ENCODE measurements at regions not wholly inside any gene's neighbourhood (a gene's known extent, or its start where the extent isn't known, plus 50 kb on each side); places are given as distances from the start of the nearest gene placed in this dataset.
A peak's percentile ranks its signal among the peaks of the same experiment; 100 is the strongest.

- H2BK15ac ChIP-seq (ENCODE audit: low read depth, poor library complexity, severe bottlenecking), result no peak overlapping the region
- WGBS, result 96% methylated on average over 3 of the region's 3 CpGs
- no peak overlapping the region for H3K18ac ChIP-seq (ENCODE audit: low read depth in 1 of 2, low read length in 2 of 2)
- H3K4me1 ChIP-seq (ENCODE audit: control insufficient read depth, insufficient read depth, low read depth, low read length), result no peaks in the 10 kb centered on the region
- no peak overlapping the region for H2AK5ac ChIP-seq (ENCODE audit: low read length, severe bottlenecking)
- H3K4me2 ChIP-seq (ENCODE audit: low read length, poor library complexity, severe bottlenecking), result no peak overlapping the region
- no peak overlapping the region for H4K8ac ChIP-seq (ENCODE audit: low read length)
- H2BK12ac ChIP-seq (ENCODE audit: low read length in 2 of 2), result no peak overlapping the region
- no peaks in the 10 kb centered on the region for H3K79me1 ChIP-seq (replicated peaks; ENCODE audit: low read length, poor library complexity, severe bottlenecking)
- no peak overlapping the region for H3K27ac ChIP-seq (ENCODE audit: low read length, poor library complexity, severe bottlenecking)
- H3K4me3 ChIP-seq (ENCODE audit: insufficient read depth in 1 of 2, low read depth in 1 of 2, low read length in 2 of 2), result no peak overlapping the region
- no peak overlapping the region for H2BK120ac ChIP-seq (ENCODE audit: low read depth, low read length)
- no peak overlapping the region for H2BK5ac ChIP-seq (ENCODE audit: low read depth, low read length, poor library complexity, severe bottlenecking)
- no peaks in the 10 kb centered on the region for H3K36me3 ChIP-seq (ENCODE audit: control insufficient read depth in 1 of 2, insufficient read depth in 2 of 2, low read depth in 1 of 2, low read length in 2 of 2)
- H3K14ac ChIP-seq (ENCODE audit: low read length in 2 of 2), result no peak overlapping the region
- no peak for DNase-seq
- no peak overlapping the region for H3K9ac ChIP-seq (ENCODE audit: low read length)
- no peaks in the 10 kb centered on the region for H3K27me3 ChIP-seq (ENCODE audit: control insufficient read depth in 1 of 2, insufficient read depth in 1 of 2, low read length in 2 of 2)
- H2AFZ ChIP-seq (ENCODE audit: low read depth, low read length), result no peak overlapping the region
- H3K9me3 ChIP-seq (ENCODE audit: control insufficient read depth, low read length), result peaks cover 20% of the 10 kb centered on the region
- no peak overlapping the region for H3K4ac ChIP-seq (ENCODE audit: low read depth in 1 of 2, low read length in 2 of 2)
- no peak overlapping the region for H4K91ac ChIP-seq (ENCODE audit: low read length)
- H3K23ac ChIP-seq (ENCODE audit: low read length in 2 of 2), result no peak overlapping the region
Observed at GRCh38 chr3:8011902-8012301, 489.7 kb upstream of the LMCD1 start.

GRCh38 chr3:8020047-8020841 lies 481.4 kb upstream of the LMCD1 start:
- WGBS, result 55% methylated on average over 6 of the region's 7 CpGs
- H3K18ac ChIP-seq (ENCODE audit: low read depth in 1 of 2, low read length in 2 of 2), result no peak overlapping the region
- no peaks in the 10 kb centered on the region for H3K79me1 ChIP-seq (replicated peaks; ENCODE audit: low read length, poor library complexity, severe bottlenecking)
- H3K27ac ChIP-seq (ENCODE audit: low read length, poor library complexity, severe bottlenecking), result no peak overlapping the region
- no peak overlapping the region for H3K23ac ChIP-seq (ENCODE audit: low read length in 2 of 2)
- no peak overlapping the region for H2BK5ac ChIP-seq (ENCODE audit: low read depth, low read length, poor library complexity, severe bottlenecking)
- H2AK5ac ChIP-seq (ENCODE audit: low read length, severe bottlenecking), result no peak overlapping the region
- no peak overlapping the region for H2BK15ac ChIP-seq (ENCODE audit: low read depth, poor library complexity, severe bottlenecking)
- H4K91ac ChIP-seq (ENCODE audit: low read length), result no peak overlapping the region
- peaks cover 2% of the 10 kb centered on the region for H3K4me1 ChIP-seq (ENCODE audit: control insufficient read depth, insufficient read depth, low read depth, low read length)
- no peak overlapping the region for H2AFZ ChIP-seq (ENCODE audit: low read depth, low read length)
- no peak overlapping the region for H2BK120ac ChIP-seq (ENCODE audit: low read depth, low read length)
- H3K4me3 ChIP-seq (ENCODE audit: insufficient read depth in 1 of 2, low read depth in 1 of 2, low read length in 2 of 2), result peak overlapping the region in 1 of 2 experiments; percentile 18
- no peak overlapping the region for H4K8ac ChIP-seq (ENCODE audit: low read length)
- H3K36me3 ChIP-seq (ENCODE audit: control insufficient read depth in 1 of 2, insufficient read depth in 2 of 2, low read depth in 1 of 2, low read length in 2 of 2), result no peaks in the 10 kb centered on the region
- DNase-seq, result no peak
- no peak overlapping the region for H2BK12ac ChIP-seq (ENCODE audit: low read length in 2 of 2)
- H3K9ac ChIP-seq (ENCODE audit: low read length), result no peak overlapping the region
- H3K9me3 ChIP-seq (ENCODE audit: control insufficient read depth, low read length), result peaks cover 53% of the 10 kb centered on the region
- H3K27me3 ChIP-seq (ENCODE audit: control insufficient read depth in 1 of 2, insufficient read depth in 1 of 2, low read length in 2 of 2), result no peaks in the 10 kb centered on the region
- H3K14ac ChIP-seq (ENCODE audit: low read length in 2 of 2), result no peak overlapping the region
- H3K4me2 ChIP-seq (ENCODE audit: low read length, poor library complexity, severe bottlenecking), result no peak overlapping the region
- no peak overlapping the region for H3K4ac ChIP-seq (ENCODE audit: low read depth in 1 of 2, low read length in 2 of 2)

GRCh38 chr3:8027954-8028353 lies 473.7 kb upstream of the LMCD1 start:
- Histone ChIP-seq H4K8ac (ENCODE audit: low read length) (no peak overlapping the region), H4K91ac (ENCODE audit: low read length) (no peak overlapping the region), H3K4me2 (ENCODE audit: low read length, poor library complexity, severe bottlenecking) (no peak overlapping the region), H3K18ac (ENCODE audit: low read depth in 1 of 2, low read length in 2 of 2) (no peak overlapping the region), H2BK5ac (ENCODE audit: low read depth, low read length, poor library complexity, severe bottlenecking) (no peak overlapping the region), H2BK15ac (ENCODE audit: low read depth, poor library complexity, severe bottlenecking) (no peak overlapping the region), H3K4me3 (ENCODE audit: insufficient read depth in 1 of 2, low read depth in 1 of 2, low read length in 2 of 2) (no peak overlapping the region), H3K4me1 (ENCODE audit: control insufficient read depth, insufficient read depth, low read depth, low read length) (no peaks in the 10 kb centered on the region), H3K27me3 (ENCODE audit: control insufficient read depth in 1 of 2, insufficient read depth in 1 of 2, low read length in 2 of 2) (no peaks in the 10 kb centered on the region), H2AFZ (ENCODE audit: low read depth, low read length) (no peak overlapping the region), H2AK5ac (ENCODE audit: low read length, severe bottlenecking) (no peak overlapping the region), H3K9ac (ENCODE audit: low read length) (no peak overlapping the region), H3K27ac (ENCODE audit: low read length, poor library complexity, severe bottlenecking) (no peak overlapping the region), H3K79me1 (replicated peaks; ENCODE audit: low read length, poor library complexity, severe bottlenecking) (no peaks in the 10 kb centered on the region), H3K4ac (ENCODE audit: low read depth in 1 of 2, low read length in 2 of 2) (no peak overlapping the region), H3K23ac (ENCODE audit: low read length in 2 of 2) (no peak overlapping the region), H3K9me3 (ENCODE audit: control insufficient read depth, low read length) (peaks cover 5% of the 10 kb centered on the region), H3K36me3 (ENCODE audit: control insufficient read depth in 1 of 2, insufficient read depth in 2 of 2, low read depth in 1 of 2, low read length in 2 of 2) (no peaks in the 10 kb centered on the region), H2BK120ac (ENCODE audit: low read depth, low read length) (no peak overlapping the region), H3K14ac (ENCODE audit: low read length in 2 of 2) (no peak overlapping the region), H2BK12ac (ENCODE audit: low read length in 2 of 2) (no peak overlapping the region)
- DNase-seq, result no peak
- no CpG with 5 or more reads among the region's 1 CpG for WGBS

- no peak for DNase-seq
- Histone ChIP-seq H2BK5ac (ENCODE audit: low read depth, low read length, poor library complexity, severe bottlenecking) (no peak overlapping the region), H3K79me1 (replicated peaks; ENCODE audit: low read length, poor library complexity, severe bottlenecking) (no peaks in the 10 kb centered on the region), H3K18ac (ENCODE audit: low read depth in 1 of 2, low read length in 2 of 2) (no peak overlapping the region), H3K9ac (ENCODE audit: low read length) (no peak overlapping the region), H3K14ac (ENCODE audit: low read length in 2 of 2) (no peak overlapping the region), H3K27me3 (ENCODE audit: control insufficient read depth in 1 of 2, insufficient read depth in 1 of 2, low read length in 2 of 2) (no peaks in the 10 kb centered on the region), H3K27ac (ENCODE audit: low read length, poor library complexity, severe bottlenecking) (no peak overlapping the region), H4K8ac (ENCODE audit: low read length) (no peak overlapping the region), H2BK120ac (ENCODE audit: low read depth, low read length) (no peak overlapping the region), H3K4me3 (ENCODE audit: insufficient read depth in 1 of 2, low read depth in 1 of 2, low read length in 2 of 2) (no peak overlapping the region), H3K9me3 (ENCODE audit: control insufficient read depth, low read length) (no peaks in the 10 kb centered on the region), H2AK5ac (ENCODE audit: low read length, severe bottlenecking) (no peak overlapping the region), H3K4me1 (ENCODE audit: control insufficient read depth, insufficient read depth, low read depth, low read length) (no peaks in the 10 kb centered on the region), H4K91ac (ENCODE audit: low read length) (no peak overlapping the region), H3K36me3 (ENCODE audit: control insufficient read depth in 1 of 2, insufficient read depth in 2 of 2, low read depth in 1 of 2, low read length in 2 of 2) (no peaks in the 10 kb centered on the region), H2BK12ac (ENCODE audit: low read length in 2 of 2) (no peak overlapping the region), H2BK15ac (ENCODE audit: low read depth, poor library complexity, severe bottlenecking) (no peak overlapping the region), H2AFZ (ENCODE audit: low read depth, low read length) (no peak overlapping the region), H3K4me2 (ENCODE audit: low read length, poor library complexity, severe bottlenecking) (no peak overlapping the region), H3K23ac (ENCODE audit: low read length in 2 of 2) (no peak overlapping the region), H3K4ac (ENCODE audit: low read depth in 1 of 2, low read length in 2 of 2) (no peak overlapping the region)
- WGBS, result no CpG with 5 or more reads among the region's 2 CpGs
Observed at GRCh38 chr3:8050283-8050682, 451.3 kb upstream of the LMCD1 start.

Measured in mesenchymal stem cell (in vitro differentiated cells and primary cell).